ENCODE measurements at regions not wholly inside any gene's neighbourhood (a gene's known extent, or its start where the extent isn't known, plus 50 kb on each side); places are given as distances from the start of the nearest gene placed in this dataset.
A peak's percentile ranks its signal among the peaks of the same experiment; 100 is the strongest.

DNA sequence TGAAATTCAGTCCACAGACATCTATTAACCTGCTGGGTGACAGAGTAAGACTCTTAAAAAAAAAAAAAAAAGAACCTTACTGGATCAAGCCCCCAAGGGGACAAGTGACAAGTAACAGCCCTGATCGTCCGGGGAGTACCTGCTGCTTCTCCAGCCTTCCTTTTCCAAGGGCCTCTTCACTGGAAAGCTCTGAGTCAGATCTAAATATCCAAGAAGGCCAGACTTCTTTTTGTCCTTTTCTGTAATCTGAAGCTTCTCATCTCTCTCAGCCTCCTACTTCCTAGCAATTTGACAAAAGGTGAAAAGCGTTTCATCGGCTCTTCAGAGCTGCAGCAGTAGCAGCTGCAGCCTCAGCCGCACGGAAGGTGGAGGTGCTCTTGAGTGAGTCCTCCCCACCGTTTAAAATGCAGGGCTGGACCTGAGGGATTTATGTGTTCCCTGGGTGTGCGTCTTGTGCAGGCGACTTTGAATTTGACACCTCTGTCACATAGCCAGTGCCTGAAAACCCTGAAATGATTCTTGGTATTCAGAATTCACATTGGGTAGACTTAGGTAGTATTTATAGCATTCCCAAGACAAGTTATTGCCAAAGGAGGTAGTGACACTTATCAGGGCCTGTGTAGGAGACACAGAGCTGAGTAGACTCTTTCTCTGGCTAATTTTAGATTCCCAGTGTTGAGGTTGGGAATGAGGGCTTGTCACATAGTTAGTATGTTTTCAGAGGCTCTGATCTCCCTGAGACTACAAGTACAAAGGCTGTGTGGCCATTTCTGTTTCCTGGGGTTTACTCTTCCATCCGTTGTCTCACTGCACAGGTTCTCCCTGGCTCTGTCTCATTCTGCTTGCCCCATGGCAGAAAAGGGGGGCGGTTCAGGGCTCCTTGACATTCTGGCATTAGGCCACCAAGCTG, 291.2 kb upstream of the C2CD4B start:
- peaks cover 2 to 10% of the 10 kb centered on the region in 2 donors for H3K4me1 ChIP-seq (ENCODE audit: control insufficient read depth in 2 of 2, insufficient read depth in 2 of 2, low read length in 2 of 2)
- H3K36me3 ChIP-seq (ENCODE audit: control insufficient read depth in 2 of 2, insufficient read depth in 2 of 2, low read length in 2 of 2) = no peaks in the 10 kb centered on the region
- H3K27ac ChIP-seq (ENCODE audit: low read depth in 2 of 2, low read length in 2 of 2) = no peak overlapping the region
- H3K27me3 ChIP-seq (ENCODE audit: control insufficient read depth in 2 of 2, insufficient read depth in 2 of 2, low read length in 2 of 2) = no peaks in the 10 kb centered on the region
- H3K9ac ChIP-seq (ENCODE audit: low read depth in 1 of 2, low read length in 2 of 2) = no peak overlapping the region
- no peak overlapping the region for H3K4me3 ChIP-seq (ENCODE audit: low read length in 2 of 2)
- no peaks in the 10 kb centered on the region for H3K9me3 ChIP-seq (ENCODE audit: control insufficient read depth in 2 of 2, low read length in 2 of 2)

GRCh38 chr15:62457100-62457499, 292.0 kb upstream of the C2CD4B start:
- no peak overlapping the region for H3K27ac ChIP-seq (ENCODE audit: low read depth in 2 of 2, low read length in 2 of 2)
- H3K4me3 ChIP-seq (ENCODE audit: low read length in 2 of 2) = no peak overlapping the region
- no peaks in the 10 kb centered on the region for H3K9me3 ChIP-seq (ENCODE audit: control insufficient read depth in 2 of 2, low read length in 2 of 2)
- H3K27me3 ChIP-seq (ENCODE audit: control insufficient read depth in 2 of 2, insufficient read depth in 2 of 2, low read length in 2 of 2) = no peaks in the 10 kb centered on the region
- no peaks in the 10 kb centered on the region for H3K36me3 ChIP-seq (ENCODE audit: control insufficient read depth in 2 of 2, insufficient read depth in 2 of 2, low read length in 2 of 2)
- H3K4me1 ChIP-seq (ENCODE audit: control insufficient read depth in 2 of 2, insufficient read depth in 2 of 2, low read length in 2 of 2) = peaks cover 2 to 10% of the 10 kb centered on the region in 2 donors
- H3K9ac ChIP-seq (ENCODE audit: low read depth in 1 of 2, low read length in 2 of 2) = no peak overlapping the region

- Histone ChIP-seq H3K9me3 (ENCODE audit: control insufficient read depth in 2 of 2, low read length in 2 of 2) (no peaks in the 10 kb centered on the region), H3K4me1 (ENCODE audit: control insufficient read depth in 2 of 2, insufficient read depth in 2 of 2, low read length in 2 of 2) (no peaks in the 10 kb centered on the region), H3K36me3 (ENCODE audit: control insufficient read depth in 2 of 2, insufficient read depth in 2 of 2, low read length in 2 of 2) (no peaks in the 10 kb centered on the region), H3K4me3 (ENCODE audit: low read length in 2 of 2) (no peak overlapping the region), H3K27me3 (ENCODE audit: control insufficient read depth in 2 of 2, insufficient read depth in 2 of 2, low read length in 2 of 2) (no peaks in the 10 kb centered on the region), H3K27ac (ENCODE audit: low read depth in 2 of 2, low read length in 2 of 2) (no peak overlapping the region), H3K9ac (ENCODE audit: low read depth in 1 of 2, low read length in 2 of 2) (no peak overlapping the region)
These were observed 294.8 kb upstream of the C2CD4B start for GRCh38 chr15:62459875-62460274.

DNA sequence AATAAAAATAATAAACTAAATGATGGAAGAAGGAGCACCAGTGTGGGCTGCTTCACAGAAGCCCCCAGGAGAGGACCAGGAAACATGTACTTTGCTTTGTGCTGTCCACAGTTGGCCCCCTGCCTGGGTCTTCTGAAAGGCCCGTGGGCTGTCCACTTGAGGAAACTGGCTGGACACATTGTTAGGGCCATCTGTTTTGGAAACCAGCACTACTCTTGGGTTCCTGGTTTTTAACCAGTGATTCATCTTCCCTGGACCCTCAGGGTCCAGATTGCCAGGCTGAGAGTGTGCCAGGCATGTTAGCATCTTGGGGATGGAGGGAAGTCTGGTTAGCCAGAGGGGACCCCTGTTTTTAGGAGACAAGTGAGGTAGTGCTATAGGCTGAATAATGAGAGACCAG, 297.2 kb upstream of the C2CD4B start:
- H3K4me3 ChIP-seq (ENCODE audit: low read length in 2 of 2) = no peak overlapping the region
- no peaks in the 10 kb centered on the region for H3K36me3 ChIP-seq (ENCODE audit: control insufficient read depth in 2 of 2, insufficient read depth in 2 of 2, low read length in 2 of 2)
- H3K9ac ChIP-seq (ENCODE audit: low read depth in 1 of 2, low read length in 2 of 2) = peak overlapping the region in 1 of 2 donors; percentile 35
- H3K4me1 ChIP-seq (ENCODE audit: control insufficient read depth in 2 of 2, insufficient read depth in 2 of 2, low read length in 2 of 2) = no peaks in the 10 kb centered on the region
- no peaks in the 10 kb centered on the region for H3K27me3 ChIP-seq (ENCODE audit: control insufficient read depth in 2 of 2, insufficient read depth in 2 of 2, low read length in 2 of 2)
- H3K9me3 ChIP-seq (ENCODE audit: control insufficient read depth in 2 of 2, low read length in 2 of 2) = no peaks in the 10 kb centered on the region
- H3K27ac ChIP-seq (ENCODE audit: low read depth in 2 of 2, low read length in 2 of 2) = peak overlapping the region; percentile 42 to 56

- Histone ChIP-seq H3K27ac (ENCODE audit: low read depth in 2 of 2, low read length in 2 of 2) (peak overlapping the region; percentile 42 to 56), H3K9ac (ENCODE audit: low read depth in 1 of 2, low read length in 2 of 2) (peak overlapping the region in 1 of 2 donors; percentile 35), H3K4me1 (ENCODE audit: control insufficient read depth in 2 of 2, insufficient read depth in 2 of 2, low read length in 2 of 2) (no peaks in the 10 kb centered on the region)
These were observed 297.6 kb upstream of the C2CD4B start for GRCh38 chr15:62462721-62463120.

DNA sequence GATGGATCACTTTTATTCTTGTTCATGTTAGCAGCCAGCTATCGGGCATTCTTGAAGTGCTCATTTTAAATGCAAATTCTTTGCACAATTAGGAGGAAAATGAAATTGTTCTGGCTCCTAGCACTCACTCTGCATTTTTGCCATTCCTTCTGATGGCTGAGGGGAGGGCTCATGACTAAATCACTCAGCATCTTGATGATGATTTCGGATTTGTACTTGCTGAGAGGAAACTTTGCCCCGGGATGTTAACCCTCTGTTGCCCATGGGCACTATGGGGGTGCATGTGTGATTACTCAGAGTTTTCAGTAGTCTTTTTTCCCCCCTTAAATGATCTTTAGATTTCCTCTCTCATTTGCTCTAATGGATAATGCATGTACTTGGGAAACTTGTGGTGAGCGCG, 299.6 kb upstream of the C2CD4B start:
- H3K9me3 ChIP-seq (ENCODE audit: control insufficient read depth in 2 of 2, low read length in 2 of 2) = no peaks in the 10 kb centered on the region
- H3K9ac ChIP-seq (ENCODE audit: low read depth in 1 of 2, low read length in 2 of 2) = no peak overlapping the region
- no peak overlapping the region for H3K4me3 ChIP-seq (ENCODE audit: low read length in 2 of 2)
- H3K36me3 ChIP-seq (ENCODE audit: control insufficient read depth in 2 of 2, insufficient read depth in 2 of 2, low read length in 2 of 2) = no peaks in the 10 kb centered on the region
- no peaks in the 10 kb centered on the region for H3K4me1 ChIP-seq (ENCODE audit: control insufficient read depth in 2 of 2, insufficient read depth in 2 of 2, low read length in 2 of 2)
- no peak overlapping the region for H3K27ac ChIP-seq (ENCODE audit: low read depth in 2 of 2, low read length in 2 of 2)
- H3K27me3 ChIP-seq (ENCODE audit: control insufficient read depth in 2 of 2, insufficient read depth in 2 of 2, low read length in 2 of 2) = no peaks in the 10 kb centered on the region

More at GRCh38 chr15:62462721-62463120, 297.6 kb upstream of the C2CD4B start:
- Histone ChIP-seq H3K9me3 (ENCODE audit: control insufficient read depth in 2 of 2, low read length in 2 of 2) (no peaks in the 10 kb centered on the region), H3K4me3 (ENCODE audit: low read length in 2 of 2) (no peak overlapping the region), H3K36me3 (ENCODE audit: control insufficient read depth in 2 of 2, insufficient read depth in 2 of 2, low read length in 2 of 2) (no peaks in the 10 kb centered on the region), H3K27me3 (ENCODE audit: control insufficient read depth in 2 of 2, insufficient read depth in 2 of 2, low read length in 2 of 2) (no peaks in the 10 kb centered on the region)

DNA sequence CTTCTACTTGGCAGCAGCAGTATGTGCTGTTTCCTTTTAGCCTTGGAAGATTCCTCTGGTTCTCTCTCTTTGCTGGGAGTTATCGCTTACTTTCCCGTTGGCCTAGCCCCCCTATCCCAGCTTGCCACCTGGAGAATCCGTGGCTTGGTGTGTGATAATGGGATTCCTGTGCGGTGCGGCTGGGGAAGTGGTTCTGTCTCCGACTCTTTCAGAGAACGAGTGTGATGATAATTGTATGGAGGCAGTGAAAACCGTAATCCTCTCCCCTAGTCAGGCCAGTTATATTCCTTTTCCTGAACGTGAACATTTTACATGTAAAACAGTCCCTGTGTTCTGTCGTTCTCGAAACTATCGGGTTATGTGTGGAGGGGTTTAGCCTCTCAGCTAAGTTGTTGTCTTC, 300.1 kb upstream of the C2CD4B start:
- Histone ChIP-seq H3K4me3 (ENCODE audit: low read length in 2 of 2) (no peak overlapping the region), H3K36me3 (ENCODE audit: control insufficient read depth in 2 of 2, insufficient read depth in 2 of 2, low read length in 2 of 2) (no peaks in the 10 kb centered on the region), H3K27me3 (ENCODE audit: control insufficient read depth in 2 of 2, insufficient read depth in 2 of 2, low read length in 2 of 2) (no peaks in the 10 kb centered on the region), H3K27ac (ENCODE audit: low read depth in 2 of 2, low read length in 2 of 2) (no peak overlapping the region), H3K9me3 (ENCODE audit: control insufficient read depth in 2 of 2, low read length in 2 of 2) (no peaks in the 10 kb centered on the region), H3K9ac (ENCODE audit: low read depth in 1 of 2, low read length in 2 of 2) (no peak overlapping the region), H3K4me1 (ENCODE audit: control insufficient read depth in 2 of 2, insufficient read depth in 2 of 2, low read length in 2 of 2) (no peaks in the 10 kb centered on the region)

DNA sequence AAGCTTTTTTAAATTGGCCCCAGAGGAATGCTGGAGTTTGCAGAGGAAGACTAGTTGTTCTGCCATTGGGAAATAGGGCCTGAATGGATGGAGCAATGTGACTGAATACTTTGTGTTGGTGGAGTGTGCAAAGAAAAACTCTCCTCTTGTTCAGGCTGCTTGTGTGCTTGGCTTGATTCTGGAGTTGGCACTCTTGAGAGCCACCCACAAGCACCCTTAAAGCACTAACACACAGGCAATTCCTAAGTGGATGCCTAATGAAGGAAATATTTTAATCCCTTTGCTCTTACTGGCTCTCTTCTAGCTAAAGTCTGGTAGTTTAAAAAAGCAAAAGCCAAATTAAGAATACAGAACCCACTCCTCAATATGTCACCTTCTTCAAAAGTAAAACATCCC, 304.4 kb upstream of the C2CD4B start:
- H3K27me3 ChIP-seq (ENCODE audit: control insufficient read depth in 2 of 2, insufficient read depth in 2 of 2, low read length in 2 of 2) = no peaks in the 10 kb centered on the region
- H3K36me3 ChIP-seq (ENCODE audit: control insufficient read depth in 2 of 2, insufficient read depth in 2 of 2, low read length in 2 of 2) = no peaks in the 10 kb centered on the region
- H3K4me3 ChIP-seq (ENCODE audit: low read length in 2 of 2) = no peak overlapping the region
- peak overlapping the region in 1 of 2 donors; percentile 33 for H3K27ac ChIP-seq (ENCODE audit: low read depth in 2 of 2, low read length in 2 of 2)
- H3K4me1 ChIP-seq (ENCODE audit: control insufficient read depth in 2 of 2, insufficient read depth in 2 of 2, low read length in 2 of 2) = peaks cover 4 to 10% of the 10 kb centered on the region in 2 donors
- H3K9me3 ChIP-seq (ENCODE audit: control insufficient read depth in 2 of 2, low read length in 2 of 2) = no peaks in the 10 kb centered on the region
- no peak overlapping the region for H3K9ac ChIP-seq (ENCODE audit: low read depth in 1 of 2, low read length in 2 of 2)

GRCh38 chr15:62469874-62470688, 305.0 kb upstream of the C2CD4B start:
- Histone ChIP-seq H3K4me3 (ENCODE audit: low read length in 2 of 2) (no peak overlapping the region), H3K9me3 (ENCODE audit: control insufficient read depth in 2 of 2, low read length in 2 of 2) (no peaks in the 10 kb centered on the region), H3K27ac (ENCODE audit: low read depth in 2 of 2, low read length in 2 of 2) (peak overlapping the region; percentile 64 to 80), H3K36me3 (ENCODE audit: control insufficient read depth in 2 of 2, insufficient read depth in 2 of 2, low read length in 2 of 2) (no peaks in the 10 kb centered on the region), H3K27me3 (ENCODE audit: control insufficient read depth in 2 of 2, insufficient read depth in 2 of 2, low read length in 2 of 2) (no peaks in the 10 kb centered on the region), H3K4me1 (ENCODE audit: control insufficient read depth in 2 of 2, insufficient read depth in 2 of 2, low read length in 2 of 2) (peaks cover 4 to 10% of the 10 kb centered on the region in 2 donors), H3K9ac (ENCODE audit: low read depth in 1 of 2, low read length in 2 of 2) (no peak overlapping the region)
